ENCODE measurements at regions not wholly inside any gene's neighbourhood (a gene's known extent, or its start where the extent isn't known, plus 50 kb on each side); places are given as distances from the start of the nearest gene placed in this dataset.
"Not testable (repeated sequence)": the region's sequence is repeated elsewhere in the genome, so short reads cannot be mapped to it uniquely, and the experiment has no call there.

DNA sequence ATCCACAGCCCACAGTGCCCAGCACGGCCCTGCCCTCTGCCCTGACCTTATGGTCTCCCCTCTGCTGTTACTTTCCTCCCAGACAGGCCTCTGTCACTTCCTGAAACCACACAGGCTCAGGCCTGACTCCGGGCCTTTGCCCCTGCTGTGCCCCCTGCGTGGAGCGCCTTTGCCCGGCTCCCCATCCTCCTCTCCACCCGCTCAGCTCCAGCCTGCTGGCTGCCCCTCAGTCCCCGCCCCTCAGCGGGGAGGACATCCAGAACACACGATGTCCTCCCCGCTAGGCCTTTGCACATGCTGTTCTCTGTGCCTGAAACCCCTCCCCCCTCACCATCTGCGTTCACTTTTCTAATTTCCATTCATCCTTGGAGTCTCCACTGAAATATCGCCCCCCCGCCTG lies 341.9 kb upstream of the SULF2 start:
- H3K4me1 ChIP-seq (ENCODE audit: control insufficient read depth in 1 of 2, insufficient read depth in 2 of 2, low read length in 2 of 2); H3K4me2 ChIP-seq (replicated peaks; ENCODE audit: extremely low read depth, low read length, poor library complexity, severe bottlenecking); H3K36me3 ChIP-seq (replicated peaks in 1 of 2; ENCODE audit: control insufficient read depth in 1 of 2, insufficient read depth in 2 of 2, low read length in 2 of 2); H3K79me2 ChIP-seq (ENCODE audit: insufficient read depth, low read length); DNase-seq; H3K9me3 ChIP-seq (replicated peaks in 1 of 2; ENCODE audit: control insufficient read depth in 1 of 2, insufficient read depth in 1 of 2, low read length in 2 of 2); H4K20me1 ChIP-seq (ENCODE audit: insufficient read depth, low read length); H3K4me3 Mint-ChIP-seq; H3K36me3 Mint-ChIP-seq; H3K4me1 Mint-ChIP-seq; H3K27me3 ChIP-seq (ENCODE audit: control insufficient read depth in 2 of 2, insufficient read depth in 2 of 2, low read length in 2 of 2); H3K4me3 ChIP-seq (replicated peaks in 1 of 3; ENCODE audit: low read depth in 2 of 3, low read length in 3 of 3); H3K27ac Mint-ChIP-seq; H3K9me3 Mint-ChIP-seq; H2AFZ ChIP-seq (ENCODE audit: insufficient read depth, low read depth, low read length, poor library complexity, severe bottlenecking); H3K27ac ChIP-seq (ENCODE audit: low read depth in 1 of 2, low read length in 2 of 2); intact Hi-C loops (cut with micrococcal nuclease); H3K9ac ChIP-seq (ENCODE audit: insufficient read depth, low read length, poor library complexity, severe bottlenecking): not testable (repeated sequence)
- 88% methylated on average over 11 of the region's 13 CpGs for WGBS (ENCODE audit: insufficient coverage)
- peaks cover 0 to 10% (median 5%) of the 10 kb centered on the region in 3 donors for H3K27me3 Mint-ChIP-seq (ENCODE audit: low read depth in 3 of 3)

DNA sequence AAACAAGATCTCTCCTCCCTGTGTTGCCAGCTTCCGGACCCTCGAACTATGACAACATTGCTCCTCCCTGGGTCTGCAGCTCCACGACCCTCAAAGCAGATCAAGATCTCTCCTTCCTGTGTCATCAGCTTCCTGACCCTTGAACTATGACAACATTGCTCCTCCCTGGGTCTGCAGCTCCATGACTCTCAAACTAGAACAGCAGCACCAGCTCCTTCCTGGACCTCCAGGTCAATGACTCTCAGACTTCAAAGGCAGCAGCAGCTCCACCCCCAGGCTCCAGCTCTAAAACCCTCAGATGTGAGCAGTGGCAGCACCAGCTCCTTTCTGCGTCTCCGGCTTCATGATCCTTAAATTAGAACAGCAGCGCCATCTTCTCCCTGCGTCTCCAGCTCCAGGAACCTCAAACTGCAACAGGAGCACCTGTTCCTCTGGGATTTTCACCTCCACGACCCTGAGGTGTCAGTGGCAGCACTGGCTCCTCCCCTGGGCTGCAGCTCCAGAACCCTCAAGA lies 341.0 kb upstream of the SULF2 start:
- no peak for DNase-seq
- Histone ChIP-seq H2AFZ (ENCODE audit: insufficient read depth, low read depth, low read length, poor library complexity, severe bottlenecking) (no peak overlapping the region), H3K27ac (ENCODE audit: low read depth in 1 of 2, low read length in 2 of 2) (no peak overlapping the region), H3K4me2 (replicated peaks; ENCODE audit: extremely low read depth, low read length, poor library complexity, severe bottlenecking) (no peak overlapping the region), H4K20me1 (ENCODE audit: insufficient read depth, low read length) (no peaks in the 10 kb centered on the region), H3K36me3 (replicated peaks in 1 of 2; ENCODE audit: control insufficient read depth in 1 of 2, insufficient read depth in 2 of 2, low read length in 2 of 2) (no peaks in the 10 kb centered on the region), H3K79me2 (ENCODE audit: insufficient read depth, low read length) (no peaks in the 10 kb centered on the region), H3K9ac (ENCODE audit: insufficient read depth, low read length, poor library complexity, severe bottlenecking) (no peak overlapping the region), H3K27me3 (ENCODE audit: control insufficient read depth in 2 of 2, insufficient read depth in 2 of 2, low read length in 2 of 2) (peaks cover 0 to 2% of the 10 kb centered on the region in 2 donors), H3K4me1 (ENCODE audit: control insufficient read depth in 1 of 2, insufficient read depth in 2 of 2, low read length in 2 of 2) (no peaks in the 10 kb centered on the region), H3K9me3 (replicated peaks in 1 of 2; ENCODE audit: control insufficient read depth in 1 of 2, insufficient read depth in 1 of 2, low read length in 2 of 2) (no peaks in the 10 kb centered on the region), H3K4me3 (replicated peaks in 1 of 3; ENCODE audit: low read depth in 2 of 3, low read length in 3 of 3) (no peak overlapping the region)
- no peaks in the 10 kb centered on the region for H3K36me3 Mint-ChIP-seq
- H3K4me3 Mint-ChIP-seq, result no peak overlapping the region
- peaks cover 0 to 4% (median 0%) of the 10 kb centered on the region in 7 donors for H3K9me3 Mint-ChIP-seq
- intact Hi-C loops (cut with micrococcal nuclease), result no loop called here
- H3K27me3 Mint-ChIP-seq (ENCODE audit: low read depth in 3 of 3), result peaks cover 0 to 8% (median 6%) of the 10 kb centered on the region in 3 donors
- H3K4me1 Mint-ChIP-seq, result no peaks in the 10 kb centered on the region
- 60% methylated on average over 8 of the region's 8 CpGs for WGBS (ENCODE audit: insufficient coverage)
- TF ChIP-seq, protein P1, sequence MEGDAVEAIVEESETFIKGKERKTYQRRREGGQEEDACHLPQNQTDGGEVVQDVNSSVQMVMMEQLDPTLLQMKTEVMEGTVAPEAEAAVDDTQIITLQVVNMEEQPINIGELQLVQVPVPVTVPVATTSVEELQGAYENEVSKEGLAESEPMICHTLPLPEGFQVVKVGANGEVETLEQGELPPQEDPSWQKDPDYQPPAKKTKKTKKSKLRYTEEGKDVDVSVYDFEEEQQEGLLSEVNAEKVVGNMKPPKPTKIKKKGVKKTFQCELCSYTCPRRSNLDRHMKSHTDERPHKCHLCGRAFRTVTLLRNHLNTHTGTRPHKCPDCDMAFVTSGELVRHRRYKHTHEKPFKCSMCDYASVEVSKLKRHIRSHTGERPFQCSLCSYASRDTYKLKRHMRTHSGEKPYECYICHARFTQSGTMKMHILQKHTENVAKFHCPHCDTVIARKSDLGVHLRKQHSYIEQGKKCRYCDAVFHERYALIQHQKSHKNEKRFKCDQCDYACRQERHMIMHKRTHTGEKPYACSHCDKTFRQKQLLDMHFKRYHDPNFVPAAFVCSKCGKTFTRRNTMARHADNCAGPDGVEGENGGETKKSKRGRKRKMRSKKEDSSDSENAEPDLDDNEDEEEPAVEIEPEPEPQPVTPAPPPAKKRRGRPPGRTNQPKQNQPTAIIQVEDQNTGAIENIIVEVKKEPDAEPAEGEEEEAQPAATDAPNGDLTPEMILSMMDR (IDR thresholded peaks at IDR 0.05), result no peak
- no peak overlapping the region for H3K27ac Mint-ChIP-seq

Measured in CD14-positive monocyte (primary cell).